Activated naive CD8-positive, alpha-beta T cell treated with anti-CD3 and anti-CD28 coated beads, Interleukin-2, amount 10 ng/mL, durations not matched to agents 7 days and 5 days (primary cell): ENCODE measurements at regions not wholly inside any gene's neighbourhood (a gene's known extent, or its start where the extent isn't known, plus 50 kb on each side); places are given as distances from the start of the nearest gene placed in this dataset.

Source experiments
- ATAC-seq: fragments of 150-1000 bp; cut with Tn5 transposase; one replicate; pipeline ENCODE4 v1.10.0; 2021; ENCODE audit warnings: low read depth, moderate library complexity
- POLR2A ChIA-PET: fragments of 350-600 bp; sonication (Branson Sonifier 250); formaldehyde crosslinking; loops from one replicate; lab custom pipeline; 2021; ENCODE audit warnings: antibody characterized with exemption; lab: Charles Lee
- DNase-seq: peaks from one replicate; pipeline ENCODE4 v3.0.0; 2021
- H3K27ac Mint-ChIP-seq: one replicate; pipeline ENCODE4 v1.8.0; 2022; ENCODE audit warnings: mild to moderate bottlenecking, mixed read lengths
- H3K27me3 Mint-ChIP-seq: one replicate; pipeline ENCODE4 v1.8.0; 2022; ENCODE audit warnings: mild to moderate bottlenecking, moderate library complexity, mixed read lengths
- H3K36me3 Mint-ChIP-seq: one replicate; pipeline ENCODE4 v1.8.0; 2021; ENCODE audit warnings: mild to moderate bottlenecking, mixed read lengths
- H3K4me1 Mint-ChIP-seq: one replicate; pipeline ENCODE4 v1.8.0; 2021; ENCODE audit warnings: mixed read lengths
- H3K4me3 Mint-ChIP-seq: one replicate; pipeline ENCODE4 v1.8.0; 2022; ENCODE audit warnings: mild to moderate bottlenecking, moderate library complexity, mixed read lengths
- H3K9me3 Mint-ChIP-seq: one replicate; pipeline ENCODE4 v1.8.0; 2021; ENCODE audit warnings: mixed read lengths

GRCh38 chr14:101226265-101226602 is 322.7 kb upstream of the RTL1 start:
- Mint-ChIP-seq H3K4me1 (peaks cover 5% of the 10 kb centered on the region), H3K27me3 (no peaks in the 10 kb centered on the region), H3K27ac (no peak overlapping the region), H3K36me3 (no peaks in the 10 kb centered on the region), H3K4me3 (no peak overlapping the region), H3K9me3 (no peaks in the 10 kb centered on the region)
- ATAC-seq (no peak), DNase-seq (no peak)
- POLR2A ChIA-PET = no interaction called here

DNA sequence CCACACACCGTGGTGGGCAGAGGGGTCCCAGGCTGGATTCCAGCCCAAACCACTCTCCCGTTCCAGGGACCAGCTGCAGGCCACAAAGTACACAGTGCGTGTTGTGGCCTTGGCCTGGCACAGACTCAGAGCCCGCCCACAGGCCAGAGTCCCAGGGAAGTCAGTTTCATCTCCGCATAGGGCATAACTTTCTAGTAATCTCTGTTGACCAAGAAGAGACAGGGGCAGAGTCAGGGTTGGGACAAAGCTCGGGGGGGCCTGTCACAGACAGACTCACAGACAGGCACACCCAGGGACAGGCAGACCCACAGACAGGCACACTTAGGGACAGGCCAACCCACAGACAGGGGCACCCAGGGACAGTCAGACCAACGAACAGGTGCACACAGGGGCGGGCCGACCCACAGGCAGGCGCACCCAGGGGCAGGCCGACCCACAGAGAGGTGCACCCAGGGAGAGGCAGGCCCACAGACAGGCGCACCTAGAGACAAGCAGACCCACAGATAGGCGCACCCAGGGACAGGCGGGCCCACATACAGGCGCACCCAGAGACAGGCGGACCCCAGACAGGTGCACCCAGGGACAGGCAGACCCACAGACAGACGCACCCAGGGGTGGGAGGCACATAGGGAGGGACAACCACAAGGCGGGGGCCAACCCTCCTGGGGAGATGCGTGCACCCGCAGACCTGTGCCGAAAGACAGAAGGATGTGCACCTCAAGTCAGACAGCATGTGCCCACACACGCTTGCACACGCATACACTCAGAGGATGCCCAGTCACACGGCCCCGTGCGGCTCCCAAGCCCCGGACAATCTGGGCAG is 323.3 kb upstream of the RTL1 start:
- Mint-ChIP-seq H3K9me3 (no peaks in the 10 kb centered on the region), H3K27ac (no peak overlapping the region), H3K27me3 (no peaks in the 10 kb centered on the region), H3K4me3 (no peak overlapping the region), H3K4me1 (peaks cover 5% of the 10 kb centered on the region), H3K36me3 (no peaks in the 10 kb centered on the region)
- DNase-seq = no peak
- no peak for ATAC-seq
- POLR2A ChIA-PET = no interaction called here

DNA sequence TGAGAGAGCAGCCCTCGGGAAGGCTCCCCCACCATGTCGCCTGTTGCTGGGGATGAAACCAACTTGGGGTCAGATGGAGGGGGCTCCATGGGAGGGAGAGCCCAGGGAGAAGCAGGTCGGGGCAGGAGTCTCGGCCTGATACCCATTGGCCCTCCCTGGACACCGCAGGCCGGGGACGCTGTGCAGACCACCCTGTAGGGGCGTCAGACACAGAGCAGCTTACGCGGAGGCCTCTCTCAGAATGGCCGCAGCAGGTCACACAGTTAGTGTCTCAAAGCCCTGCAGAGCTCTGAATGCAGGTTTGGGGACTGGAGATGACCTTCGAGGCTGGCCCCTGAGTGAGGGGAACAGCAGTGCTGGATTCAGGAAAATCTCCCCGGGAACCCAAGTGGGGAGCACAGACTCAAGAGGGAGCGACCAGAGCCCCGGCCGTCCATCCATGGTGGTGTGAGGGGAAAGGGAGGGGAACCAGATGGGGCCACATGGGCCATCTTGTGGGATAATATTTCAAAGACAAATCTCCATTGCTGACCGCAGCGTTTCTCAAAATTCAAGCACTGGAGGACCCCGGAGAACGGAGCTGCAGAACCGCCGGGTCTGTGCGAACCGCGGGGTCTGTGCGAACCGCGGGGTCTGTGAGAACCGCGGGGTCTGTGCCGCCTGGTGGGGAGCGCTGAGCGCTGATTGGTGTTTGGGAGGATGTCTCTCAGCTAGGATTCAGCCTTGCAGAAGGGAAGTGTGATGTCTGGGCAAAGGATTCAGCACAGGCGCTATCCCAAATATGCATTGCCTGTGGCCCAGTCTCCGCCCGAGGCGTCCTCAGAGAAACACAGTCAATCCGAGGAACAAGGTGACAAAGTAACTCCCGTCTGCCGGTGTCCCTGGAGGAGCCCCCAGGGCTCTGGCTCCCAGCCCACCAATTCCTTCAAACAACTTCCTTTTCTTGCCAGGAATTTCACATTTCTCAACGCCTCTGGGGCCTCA is 324.4 kb upstream of the RTL1 start:
- no peak for ATAC-seq
- no peak overlapping the region for H3K27ac Mint-ChIP-seq
- H3K4me3 Mint-ChIP-seq = no peak overlapping the region
- no peaks in the 10 kb centered on the region for H3K9me3 Mint-ChIP-seq
- H3K27me3 Mint-ChIP-seq = no peaks in the 10 kb centered on the region
- no peaks in the 10 kb centered on the region for H3K36me3 Mint-ChIP-seq
- POLR2A ChIA-PET = no interaction called here
- no peak for DNase-seq
- peaks cover 5% of the 10 kb centered on the region for H3K4me1 Mint-ChIP-seq

GRCh38 chr14:101228949-101229541 is 325.5 kb upstream of the RTL1 start:
- ATAC-seq (no peak), DNase-seq (no peak)
- Mint-ChIP-seq H3K4me3 (no peak overlapping the region), H3K27ac (no peak overlapping the region), H3K27me3 (no peaks in the 10 kb centered on the region), H3K4me1 (peaks cover 5% of the 10 kb centered on the region), H3K36me3 (no peaks in the 10 kb centered on the region), H3K9me3 (no peaks in the 10 kb centered on the region)
- POLR2A ChIA-PET = no interaction called here

- POLR2A ChIA-PET = no interaction called here
- H3K4me1 Mint-ChIP-seq = peaks cover 5% of the 10 kb centered on the region
- ATAC-seq (no peak), DNase-seq (no peak)
- no peak overlapping the region for H3K4me3 Mint-ChIP-seq
- no peaks in the 10 kb centered on the region for H3K9me3 Mint-ChIP-seq
- H3K27ac Mint-ChIP-seq = no peak overlapping the region
- H3K36me3 Mint-ChIP-seq = no peaks in the 10 kb centered on the region
- no peaks in the 10 kb centered on the region for H3K27me3 Mint-ChIP-seq
Observed at GRCh38 chr14:101229666-101230065, 326.1 kb upstream of the RTL1 start.

DNA sequence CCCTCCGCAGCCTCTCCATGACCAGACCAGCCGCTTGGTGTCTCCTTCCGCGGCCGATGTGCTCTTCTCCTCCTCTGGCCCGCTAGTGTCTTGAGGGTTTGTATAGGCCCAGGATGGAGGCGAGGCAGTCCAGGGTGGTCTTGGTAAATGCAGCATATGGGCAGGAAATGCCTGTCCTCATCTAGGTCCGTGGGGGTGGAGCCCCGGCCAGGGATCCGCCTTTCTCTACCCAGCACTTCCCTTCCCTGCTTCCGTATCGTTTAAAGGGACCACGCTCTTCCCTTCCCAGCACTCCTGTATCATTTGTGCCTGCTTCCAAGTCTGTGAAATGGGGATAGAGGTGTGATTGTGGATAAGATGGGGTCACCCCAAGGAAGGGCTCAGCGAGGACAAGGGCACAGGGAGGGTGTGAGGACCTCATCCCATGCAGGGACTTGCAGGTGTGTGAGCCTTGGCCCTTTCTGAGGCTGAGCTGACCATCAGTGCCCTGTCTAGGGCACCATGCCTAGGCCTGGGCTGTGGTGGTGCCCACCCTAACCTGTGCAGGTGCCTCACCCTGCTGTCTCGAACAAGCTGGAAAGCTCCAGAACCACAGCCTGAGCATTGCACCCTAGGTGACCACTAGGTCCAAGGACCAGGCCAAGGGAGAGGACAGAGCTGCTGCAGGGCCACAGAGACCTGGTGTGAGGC is 326.8 kb upstream of the RTL1 start:
- Mint-ChIP-seq H3K9me3 (no peaks in the 10 kb centered on the region), H3K4me3 (no peak overlapping the region), H3K36me3 (no peaks in the 10 kb centered on the region), H3K27me3 (no peaks in the 10 kb centered on the region), H3K4me1 (peaks cover 5% of the 10 kb centered on the region), H3K27ac (no peak overlapping the region)
- POLR2A ChIA-PET = no interaction called here
- no peak for DNase-seq
- no peak for ATAC-seq

- DNase-seq (no peak), ATAC-seq (no peak)
- no peak overlapping the region for H3K27ac Mint-ChIP-seq
- H3K4me3 Mint-ChIP-seq = no peak overlapping the region
- H3K36me3 Mint-ChIP-seq = no peaks in the 10 kb centered on the region
- peaks cover under 1% of the 10 kb centered on the region for H3K4me1 Mint-ChIP-seq
- no peaks in the 10 kb centered on the region for H3K27me3 Mint-ChIP-seq
- POLR2A ChIA-PET = no interaction called here
- no peaks in the 10 kb centered on the region for H3K9me3 Mint-ChIP-seq
Observed at GRCh38 chr14:101230851-101231550, 327.5 kb upstream of the RTL1 start.

GRCh38 chr14:101231828-101232227 is 328.3 kb upstream of the RTL1 start:
- no peaks in the 10 kb centered on the region for H3K9me3 Mint-ChIP-seq
- no peaks in the 10 kb centered on the region for H3K36me3 Mint-ChIP-seq
- H3K4me3 Mint-ChIP-seq = no peak overlapping the region
- DNase-seq = no peak
- H3K4me1 Mint-ChIP-seq = no peaks in the 10 kb centered on the region
- POLR2A ChIA-PET = no interaction called here
- ATAC-seq = no peak
- H3K27me3 Mint-ChIP-seq = no peaks in the 10 kb centered on the region
- H3K27ac Mint-ChIP-seq = no peak overlapping the region

DNA sequence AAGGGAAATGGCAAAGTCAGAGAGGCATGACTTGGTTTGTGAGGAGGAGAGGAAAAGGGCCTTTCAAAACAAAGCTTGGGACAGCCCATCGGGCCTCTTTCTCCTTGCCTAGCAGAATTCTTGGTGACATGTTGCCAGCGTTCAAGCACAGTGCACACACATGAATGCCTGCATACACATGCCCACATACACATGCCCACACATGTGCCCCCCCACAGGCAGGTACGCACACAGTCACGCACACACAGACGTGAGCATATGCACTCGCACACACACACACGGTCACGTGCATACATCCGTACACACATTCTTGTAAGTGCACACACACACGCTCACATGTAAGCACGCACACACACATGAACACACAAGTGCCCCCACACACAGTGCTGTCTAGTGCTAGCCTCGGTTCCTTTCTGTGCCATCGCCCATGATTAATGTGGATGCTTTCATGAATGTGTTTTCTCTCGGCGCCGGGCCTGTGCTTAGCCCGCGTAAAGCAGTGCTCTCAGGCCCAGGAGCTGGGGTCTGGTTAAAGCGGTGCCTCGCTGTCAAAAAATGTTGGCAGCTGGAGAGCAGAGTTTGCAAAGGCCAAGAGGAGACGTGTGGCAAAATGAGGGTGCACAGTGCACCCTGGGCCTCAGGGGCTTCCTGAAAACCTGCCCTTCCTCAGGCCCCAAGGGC is 328.8 kb upstream of the DIO3 start:
- ATAC-seq = no peak
- Mint-ChIP-seq H3K4me1 (no peaks in the 10 kb centered on the region), H3K4me3 (no peak overlapping the region), H3K36me3 (no peaks in the 10 kb centered on the region), H3K27ac (no peak overlapping the region), H3K9me3 (no peaks in the 10 kb centered on the region), H3K27me3 (no peaks in the 10 kb centered on the region)
- DNase-seq = no peak
- POLR2A ChIA-PET = no interaction called here

DNA sequence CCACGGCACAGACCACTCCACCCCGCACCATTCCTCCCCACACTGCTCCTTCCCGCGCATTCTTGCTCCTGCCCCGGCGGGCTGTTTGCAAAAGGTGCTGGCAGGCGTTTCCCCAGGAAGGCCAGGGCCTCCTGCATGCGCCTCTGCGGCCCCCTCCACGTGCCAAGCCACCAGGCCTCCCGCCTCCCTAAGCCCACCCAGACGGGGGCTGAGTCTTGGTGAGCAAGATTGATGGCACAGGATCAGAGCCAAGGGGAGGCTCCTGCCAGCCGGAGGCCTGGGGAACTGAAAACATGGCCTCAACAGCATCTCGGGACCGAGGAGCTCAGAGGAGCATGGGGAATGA is 328.3 kb upstream of the DIO3 start:
- POLR2A ChIA-PET = no interaction called here
- Mint-ChIP-seq H3K4me1 (no peaks in the 10 kb centered on the region), H3K9me3 (no peaks in the 10 kb centered on the region), H3K27me3 (no peaks in the 10 kb centered on the region), H3K36me3 (no peaks in the 10 kb centered on the region), H3K4me3 (no peak overlapping the region), H3K27ac (no peak overlapping the region)
- no peak for DNase-seq
- ATAC-seq = no peak

DNA sequence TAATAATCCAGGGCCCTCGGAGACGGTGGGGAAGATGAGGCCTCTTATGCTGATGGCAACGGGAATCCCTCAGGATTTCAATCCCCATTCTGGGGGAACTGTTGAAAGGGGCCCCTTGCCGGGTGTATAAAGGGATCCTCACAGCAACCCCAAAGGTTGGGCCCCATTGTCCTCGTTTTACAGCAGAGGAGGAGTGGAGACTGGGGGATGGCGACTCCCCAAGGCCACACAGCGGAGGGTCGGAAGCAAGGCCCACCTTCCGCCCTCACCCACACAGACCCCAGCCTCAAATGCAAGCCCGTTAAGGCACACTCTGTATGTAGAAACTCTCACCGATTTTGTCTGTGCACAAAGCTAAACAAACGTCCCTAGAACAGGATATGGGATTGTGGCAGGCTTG is 327.9 kb upstream of the DIO3 start:
- no peaks in the 10 kb centered on the region for H3K36me3 Mint-ChIP-seq
- ATAC-seq (no peak), DNase-seq (no peak)
- POLR2A ChIA-PET = no interaction called here
- H3K4me3 Mint-ChIP-seq = no peak overlapping the region
- no peaks in the 10 kb centered on the region for H3K4me1 Mint-ChIP-seq
- H3K27me3 Mint-ChIP-seq = no peaks in the 10 kb centered on the region
- no peaks in the 10 kb centered on the region for H3K9me3 Mint-ChIP-seq
- H3K27ac Mint-ChIP-seq = no peak overlapping the region

- no peak for ATAC-seq
- H3K4me3 Mint-ChIP-seq = no peak overlapping the region
- H3K9me3 Mint-ChIP-seq = no peaks in the 10 kb centered on the region
- no peak overlapping the region for H3K27ac Mint-ChIP-seq
- DNase-seq = no peak
- H3K36me3 Mint-ChIP-seq = no peaks in the 10 kb centered on the region
- no peaks in the 10 kb centered on the region for H3K27me3 Mint-ChIP-seq
- H3K4me1 Mint-ChIP-seq = no peaks in the 10 kb centered on the region
- POLR2A ChIA-PET = no interaction called here
Observed at GRCh38 chr14:101233808-101234207, 327.5 kb upstream of the DIO3 start.
